Testis (tissue), 2 donors: ENCODE measurements at regions not wholly inside any gene's neighbourhood (a gene's known extent, or its start where the extent isn't known, plus 50 kb on each side); places are given as distances from the start of the nearest gene placed in this dataset.

Experiments
- DNase-seq: peaks from one replicate; pipeline ENCODE4 v3.0.0-alpha.2; 2019
- H3K27ac ChIP-seq, 2 donors: fragments of 200-600 bp; sonication (generic); one replicate each; pipeline ENCODE4 v1.5.1; 2019
- H3K27me3 ChIP-seq: fragments of 200-600 bp; sonication (generic); one replicate; pipeline ENCODE4 v1.5.1; 2019
- H3K36me3 ChIP-seq: fragments of 200-600 bp; sonication (generic); one replicate; pipeline ENCODE4 v1.5.1; 2017; ENCODE audit warnings: low read depth; ENCODE audit errors: missing control alignments
- H3K4me1 ChIP-seq: fragments of 200-600 bp; sonication (generic); one replicate; pipeline ENCODE4 v1.5.1; 2019
- H3K4me3 ChIP-seq, 2 donors: fragments of 200-600 bp; sonication (generic); one replicate each; pipeline ENCODE4 v1.5.1; 2017 to 2019
- H3K9me3 ChIP-seq: fragments of 200-600 bp; sonication (generic); one replicate; pipeline ENCODE4 v1.5.1; 2017
- POLR2A ChIP-seq: fragments of 450-650 bp; IDR thresholded peaks from one replicate; pipeline ENCODE4 v1.6.1; 2017; ENCODE audit warnings: antibody characterized with exemption, mild to moderate bottlenecking, moderate library complexity
- WGBS, 2 donors: methylation state at CpG; one replicate each; pipeline ENCODE4 v1.1.5; 2018; 5-methylcytosine and 5-hydroxymethylcytosine counted together
- intact Hi-C: fragments of 100-400 bp; cut with DNase I; formaldehyde crosslinking; loops from one replicate; pipeline ENCODE4 v1.15.1; 2023; ENCODE audit warnings: low total_unique reads
- TF ChIP-seq, protein P1 (sequence below), 3 experiments: fragments of 450-650 bp in 2 of 3; fragments of 200-600 bp in 1 of 3; sonication (generic) in 1 of 3; IDR thresholded peaks; one replicate each; pipeline ENCODE4 v1.5.1; 2016 to 2019; ENCODE audit warnings: antibody characterized with exemption in 3 of 3, mild to moderate bottlenecking in 2 of 3, moderate library complexity in 1 of 3

DNA sequence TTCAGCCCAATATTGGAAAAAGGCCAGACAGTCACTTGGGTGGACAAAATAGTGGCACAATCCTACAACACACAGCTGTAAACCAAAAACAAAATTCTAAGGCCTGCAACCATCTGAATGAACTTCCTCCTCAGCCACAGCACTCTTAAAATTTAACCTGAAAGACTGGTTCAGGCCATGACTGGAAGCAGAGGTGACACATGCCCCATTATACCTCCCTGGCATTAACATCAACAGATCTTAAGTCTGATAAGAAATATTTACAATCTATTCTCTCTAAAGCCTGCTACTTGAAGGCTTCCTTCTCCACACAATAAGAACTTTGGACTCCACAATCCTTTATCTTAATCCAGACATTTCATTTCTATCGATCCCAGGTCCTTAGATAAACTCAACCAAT lies 192.4 kb upstream of the LRP1B start:
- H3K4me1 ChIP-seq = no peaks in the 10 kb centered on the region
- H3K36me3 ChIP-seq = no peaks in the 10 kb centered on the region
- no peak for DNase-seq
- 80 to 83% methylated on average over 1 of the region's 1 CpG for WGBS, 2 donors
- H3K4me3 ChIP-seq = no peak overlapping the region
- no peaks in the 10 kb centered on the region for H3K9me3 ChIP-seq
- TF ChIP-seq POLR2A = no peak
- TF ChIP-seq, protein P1, sequence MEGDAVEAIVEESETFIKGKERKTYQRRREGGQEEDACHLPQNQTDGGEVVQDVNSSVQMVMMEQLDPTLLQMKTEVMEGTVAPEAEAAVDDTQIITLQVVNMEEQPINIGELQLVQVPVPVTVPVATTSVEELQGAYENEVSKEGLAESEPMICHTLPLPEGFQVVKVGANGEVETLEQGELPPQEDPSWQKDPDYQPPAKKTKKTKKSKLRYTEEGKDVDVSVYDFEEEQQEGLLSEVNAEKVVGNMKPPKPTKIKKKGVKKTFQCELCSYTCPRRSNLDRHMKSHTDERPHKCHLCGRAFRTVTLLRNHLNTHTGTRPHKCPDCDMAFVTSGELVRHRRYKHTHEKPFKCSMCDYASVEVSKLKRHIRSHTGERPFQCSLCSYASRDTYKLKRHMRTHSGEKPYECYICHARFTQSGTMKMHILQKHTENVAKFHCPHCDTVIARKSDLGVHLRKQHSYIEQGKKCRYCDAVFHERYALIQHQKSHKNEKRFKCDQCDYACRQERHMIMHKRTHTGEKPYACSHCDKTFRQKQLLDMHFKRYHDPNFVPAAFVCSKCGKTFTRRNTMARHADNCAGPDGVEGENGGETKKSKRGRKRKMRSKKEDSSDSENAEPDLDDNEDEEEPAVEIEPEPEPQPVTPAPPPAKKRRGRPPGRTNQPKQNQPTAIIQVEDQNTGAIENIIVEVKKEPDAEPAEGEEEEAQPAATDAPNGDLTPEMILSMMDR (IDR thresholded peaks at IDR 0.05) = no peak
- intact Hi-C loops = no loop called here
- no peak overlapping the region for H3K27ac ChIP-seq
- H3K27me3 ChIP-seq = no peaks in the 10 kb centered on the region

DNA sequence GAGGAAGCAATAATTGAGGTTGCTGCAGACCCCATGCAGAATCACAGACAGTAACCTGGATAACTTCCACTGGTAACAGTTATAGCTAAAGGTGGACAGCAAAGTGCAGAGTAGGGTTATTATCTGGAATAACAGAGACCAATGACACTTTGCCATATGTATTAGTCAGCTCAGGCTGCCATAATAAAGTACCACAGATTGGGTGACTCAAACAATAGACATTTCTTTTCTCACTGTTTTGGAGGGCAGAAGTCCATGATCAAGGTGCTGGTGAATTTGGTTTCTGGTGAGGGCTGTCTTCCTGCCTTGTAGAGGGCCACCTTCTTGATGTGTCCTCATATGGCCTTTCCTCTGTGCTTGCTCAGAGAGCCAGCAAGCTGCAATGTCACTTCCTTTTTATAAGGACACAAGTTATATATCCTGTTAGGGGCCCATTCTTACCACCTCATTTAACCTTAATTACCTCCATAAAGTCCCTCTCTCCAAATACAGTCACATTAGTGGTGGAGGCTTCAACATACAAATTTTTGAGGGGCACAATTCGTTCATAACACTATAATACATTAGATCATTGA lies 191.0 kb upstream of the LRP1B start:
- Histone ChIP-seq H3K9me3 (no peaks in the 10 kb centered on the region), H3K36me3 (no peaks in the 10 kb centered on the region), H3K4me1 (no peaks in the 10 kb centered on the region), H3K27me3 (no peaks in the 10 kb centered on the region), H3K27ac (no peak overlapping the region), H3K4me3 (no peak overlapping the region)
- DNase-seq = no peak
- intact Hi-C loops = no loop called here
- TF ChIP-seq, protein P1 (IDR thresholded peaks at IDR 0.05) = no peak
- no peak for TF ChIP-seq POLR2A
- 90 to 95% methylated on average over 1 of the region's 1 CpG for WGBS, 2 donors

DNA sequence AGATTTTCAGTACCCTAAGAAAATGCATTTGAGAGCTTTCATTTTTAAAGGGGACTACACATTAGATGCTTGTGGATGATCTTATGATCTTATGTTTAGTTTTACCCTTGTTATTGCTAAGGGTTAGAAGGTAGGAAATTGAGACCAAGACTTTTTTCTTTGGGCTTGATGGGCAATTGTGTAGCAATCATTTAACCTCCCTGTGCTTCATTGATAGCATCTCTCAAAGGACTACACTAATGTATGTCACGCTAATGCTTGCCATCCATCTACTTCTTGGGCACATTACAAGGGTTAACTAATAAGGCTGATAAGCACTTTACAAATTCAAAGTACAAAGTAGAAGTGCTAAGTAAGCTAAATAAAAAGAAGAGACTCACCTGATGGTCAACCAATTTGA lies 189.3 kb upstream of the LRP1B start:
- WGBS, 2 donors = 88 to 98% methylated on average over 1 of the region's 1 CpG
- no peak for DNase-seq
- Histone ChIP-seq H3K9me3 (no peaks in the 10 kb centered on the region), H3K27ac (no peak overlapping the region), H3K4me3 (no peak overlapping the region), H3K27me3 (no peaks in the 10 kb centered on the region), H3K36me3 (no peaks in the 10 kb centered on the region), H3K4me1 (no peaks in the 10 kb centered on the region)
- intact Hi-C loops = no loop called here
- TF ChIP-seq, protein P1 (IDR thresholded peaks at IDR 0.05) = no peak
- no peak for TF ChIP-seq POLR2A

DNA sequence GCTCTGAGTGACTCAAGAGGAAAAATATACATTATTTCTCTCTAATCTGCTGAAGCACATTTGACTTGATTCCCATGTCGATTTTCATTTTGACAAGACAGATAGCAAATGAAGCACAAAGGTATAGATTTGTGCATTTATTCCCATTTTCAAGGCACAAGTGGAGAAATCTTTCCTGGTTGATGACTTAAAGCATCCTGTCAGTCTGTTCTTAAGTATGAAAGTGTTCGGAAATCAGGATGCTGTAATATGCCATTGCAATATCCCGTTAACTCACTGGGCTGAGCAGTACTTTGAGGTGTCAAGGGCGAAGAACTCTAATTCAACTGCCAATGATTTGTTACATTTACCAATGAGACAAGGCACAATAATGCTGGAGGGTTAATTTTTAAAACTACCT lies 185.2 kb upstream of the LRP1B start:
- WGBS, 2 donors = 84 to 94% methylated on average over 4 of the region's 4 CpGs

DNA sequence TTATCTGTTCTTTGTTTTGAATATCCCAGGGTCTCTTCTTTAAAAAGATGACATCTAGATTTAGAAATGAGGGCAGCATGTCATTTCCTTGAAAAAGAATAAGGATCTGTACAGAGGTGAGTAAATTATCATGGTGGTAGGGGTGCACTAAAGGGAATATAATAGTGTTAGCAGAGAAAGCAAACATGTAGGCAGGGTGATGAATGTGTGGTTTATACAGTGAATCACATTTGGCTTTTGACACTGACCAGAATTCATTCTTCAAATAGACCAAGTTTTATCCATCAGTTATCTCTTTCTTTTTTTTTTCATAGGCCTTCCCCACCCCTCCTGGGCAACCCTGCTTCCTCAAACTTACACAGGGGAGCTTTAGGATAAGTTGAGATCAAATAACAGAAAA lies 184.5 kb upstream of the LRP1B start:
- intact Hi-C loops = no loop called here
- Histone ChIP-seq H3K27ac (no peak overlapping the region), H3K4me3 (no peak overlapping the region), H3K36me3 (no peaks in the 10 kb centered on the region), H3K4me1 (no peaks in the 10 kb centered on the region), H3K9me3 (no peaks in the 10 kb centered on the region), H3K27me3 (no peaks in the 10 kb centered on the region)
- no peak for DNase-seq
- TF ChIP-seq, protein P1 (IDR thresholded peaks at IDR 0.05) = no peak
- TF ChIP-seq POLR2A = no peak

More for the DNA sequence above, 185.2 kb upstream of the LRP1B start:
- H3K27me3 ChIP-seq = no peaks in the 10 kb centered on the region
- TF ChIP-seq, protein P1 (IDR thresholded peaks at IDR 0.05) = no peak
- no peak for TF ChIP-seq POLR2A
- no peak overlapping the region for H3K4me3 ChIP-seq
- no peaks in the 10 kb centered on the region for H3K4me1 ChIP-seq
- no peak for DNase-seq
- no peaks in the 10 kb centered on the region for H3K36me3 ChIP-seq
- intact Hi-C loops = no loop called here
- H3K9me3 ChIP-seq = no peaks in the 10 kb centered on the region
- no peak overlapping the region for H3K27ac ChIP-seq
